GM18499 (cell line): ENCODE measurements at regions not wholly inside any gene's neighbourhood (a gene's known extent, or its start where the extent isn't known, plus 50 kb on each side); places are given as distances from the start of the nearest gene placed in this dataset.

ENCODE experiments used
- ATAC-seq: cut with Tn5 transposase; IDR thresholded peaks from one replicate; pipeline ENCODE4 v1.9.1; 2021; ENCODE audit warnings: moderate number of reproducible peaks; ENCODE audit not compliant: insufficient read depth, unreplicated experiment

DNA sequence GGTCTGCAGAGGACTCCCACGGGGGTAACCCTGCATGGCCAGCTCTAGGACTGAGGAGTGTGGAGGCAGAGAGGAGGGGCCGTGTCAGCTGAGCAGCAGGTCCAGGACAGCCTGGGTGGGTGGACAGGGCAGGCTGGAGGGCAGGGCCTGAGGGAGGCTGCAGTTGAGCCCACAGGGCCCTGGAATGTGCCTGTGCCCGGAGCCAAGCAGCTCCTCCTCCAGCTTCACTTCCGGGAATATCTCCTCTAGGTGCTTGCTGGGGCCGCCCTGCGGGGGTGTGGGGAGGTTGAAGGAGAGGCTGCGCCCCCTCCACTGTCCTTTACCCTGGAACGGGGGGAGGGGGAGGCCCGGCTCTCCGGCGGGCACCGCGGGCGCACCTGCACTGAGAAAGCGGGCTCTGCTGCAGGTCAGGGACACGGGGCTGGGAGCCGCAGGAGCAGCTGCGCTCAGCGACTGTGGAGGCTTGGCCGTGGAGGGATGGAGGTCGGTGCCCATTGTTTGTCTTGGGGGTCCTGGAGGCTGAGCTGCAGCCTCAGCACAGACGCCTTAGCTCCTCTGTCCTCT, 1293.2 kb downstream of the BRD1 start:
- no peak for ATAC-seq

GRCh38 chr22:48532986-48533385, 1294.7 kb downstream of the BRD1 start:
- ATAC-seq = no peak

DNA sequence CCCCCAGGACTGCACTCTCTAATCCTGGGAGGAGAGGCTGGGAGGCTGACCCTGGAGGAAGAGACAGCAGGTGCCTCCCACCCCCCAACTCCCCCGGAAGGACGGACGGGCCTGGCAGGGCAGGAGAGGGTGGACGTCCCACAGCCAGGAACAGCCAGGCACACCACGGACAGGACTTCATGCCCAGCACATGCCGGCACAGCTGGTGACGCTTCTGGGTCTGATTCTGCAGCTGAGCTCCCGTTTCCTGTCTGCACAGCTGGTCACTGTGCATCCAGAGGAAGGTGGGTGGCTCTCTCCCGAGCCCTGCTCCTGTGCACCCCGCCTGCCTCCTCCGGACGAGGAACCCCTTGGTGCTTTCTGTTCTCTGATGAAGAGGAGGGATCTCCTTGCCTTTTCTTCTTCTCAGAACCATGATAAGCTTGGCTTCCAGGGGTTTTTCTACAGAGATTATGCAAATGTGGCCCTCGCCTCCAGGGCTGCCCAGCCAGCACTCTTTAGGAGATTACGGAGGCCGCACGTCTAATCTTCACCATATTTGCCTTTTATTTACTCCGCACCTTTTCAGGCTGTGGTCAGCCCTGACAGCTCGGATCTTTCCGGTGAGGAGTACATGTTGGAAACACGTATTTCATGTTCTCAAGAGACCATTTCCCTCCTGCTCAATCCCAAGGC, 1295.8 kb downstream of the BRD1 start:
- ATAC-seq = no peak

DNA sequence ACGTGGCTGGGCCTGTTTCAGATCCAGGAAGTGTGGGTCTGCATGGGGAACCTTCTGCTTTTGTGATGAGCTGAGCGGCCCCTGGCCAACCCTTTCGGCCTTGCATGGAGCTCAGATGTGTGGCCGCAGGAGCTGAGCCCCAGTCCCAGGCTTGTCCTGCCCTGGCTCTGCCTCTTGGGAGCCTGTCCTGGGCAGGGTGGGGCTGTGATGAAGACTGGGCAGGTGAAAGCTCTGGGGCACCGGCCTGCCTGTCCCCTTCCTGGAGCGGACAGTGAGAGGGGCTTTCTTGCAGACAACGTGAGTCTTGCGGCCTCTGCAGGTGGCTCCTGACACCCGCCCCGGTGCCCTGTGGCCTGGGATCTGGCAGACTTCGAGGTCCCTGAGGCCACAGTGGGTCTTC, 1296.6 kb downstream of the BRD1 start:
- no peak for ATAC-seq

GRCh38 chr22:48530666-48531065, 1297.0 kb downstream of the BRD1 start:
- ATAC-seq = no peak

DNA sequence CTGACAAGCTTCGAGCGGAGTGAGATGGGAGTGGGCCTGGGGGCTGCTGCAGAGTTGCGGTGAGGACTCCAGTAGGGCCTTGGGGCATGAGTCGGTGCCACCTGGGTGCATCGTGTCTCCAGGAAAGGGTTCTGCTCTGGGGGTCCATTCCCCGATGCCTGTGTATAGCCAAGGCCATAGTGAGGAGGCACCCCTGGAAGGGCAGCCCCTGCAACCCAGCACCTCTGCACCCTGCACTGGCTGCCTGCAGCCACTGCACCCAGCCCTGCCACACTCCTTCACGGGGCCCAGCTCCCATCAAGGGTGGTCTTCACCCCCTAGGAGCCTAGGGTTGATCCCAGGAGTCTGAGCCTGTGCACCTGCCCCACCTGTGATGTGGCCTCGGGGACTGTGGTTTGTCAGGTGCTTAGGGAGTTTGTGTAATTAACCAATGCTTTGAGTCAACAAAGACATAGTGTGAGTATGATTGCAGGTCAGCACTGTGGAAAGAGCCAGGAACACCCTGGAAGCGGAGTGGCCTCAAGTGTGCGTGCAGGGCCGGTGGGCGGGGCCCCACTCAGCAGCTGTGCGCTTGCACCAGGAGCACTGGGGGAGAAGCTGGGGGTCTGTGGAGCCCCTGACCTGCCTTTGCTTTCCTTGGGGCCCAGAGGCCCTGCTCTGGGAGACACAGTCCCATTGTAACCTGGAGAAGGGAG, 1299.3 kb downstream of the BRD1 start:
- ATAC-seq = no peak

- no peak for ATAC-seq
Observed at GRCh38 chr22:48523761-48524160, 1303.9 kb downstream of the BRD1 start.

DNA sequence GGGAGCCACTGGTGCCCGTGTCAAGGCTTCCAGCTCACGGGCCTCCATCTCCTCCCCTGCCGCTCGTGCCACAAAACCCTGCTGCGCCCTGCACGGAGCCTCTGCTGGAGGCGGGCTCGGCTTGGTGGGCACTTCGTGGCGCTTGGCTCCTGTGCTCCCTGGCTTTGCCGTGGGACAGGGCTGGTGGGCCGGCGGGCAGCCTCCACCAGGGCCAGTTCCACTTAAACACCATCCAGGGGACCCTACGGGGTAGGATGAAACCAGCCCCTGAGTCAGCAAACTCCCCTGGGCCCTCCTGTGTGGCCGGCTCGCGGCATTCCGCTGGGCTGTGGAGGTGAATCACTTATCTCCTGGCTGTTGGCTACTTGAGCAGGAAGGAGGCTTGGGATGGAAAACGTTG, 1304.6 kb downstream of the BRD1 start:
- no peak for ATAC-seq

- ATAC-seq = no peak
Observed at GRCh38 chr22:48522271-48522670, 1305.4 kb downstream of the BRD1 start.

GRCh38 chr22:48520884-48521588, 1306.6 kb downstream of the BRD1 start:
- no peak for ATAC-seq

GRCh38 chr22:48520207-48520606, 1307.5 kb downstream of the BRD1 start:
- no peak for ATAC-seq

- ATAC-seq = no peak
Observed at GRCh38 chr22:48517039-48518030, 1310.3 kb downstream of the BRD1 start.

DNA sequence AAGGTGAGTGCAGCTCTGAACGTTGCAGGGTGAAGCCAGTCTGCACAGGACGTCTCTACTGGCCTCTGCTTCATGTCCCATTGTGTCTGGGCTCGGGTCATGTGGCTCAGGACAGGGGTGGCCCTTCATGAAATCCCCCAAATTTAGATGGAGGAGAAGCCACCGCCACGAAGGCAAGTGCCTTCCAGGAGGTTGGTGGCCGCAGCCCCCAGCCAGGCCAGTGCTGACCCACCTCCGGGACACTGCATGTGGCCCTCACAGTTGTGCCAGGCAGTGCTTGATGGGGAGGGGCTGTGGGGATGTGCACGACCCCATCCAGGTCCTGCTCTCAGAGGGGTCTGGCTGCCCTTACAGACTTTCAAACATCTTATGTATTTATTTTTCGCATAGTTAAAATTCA, 1311.1 kb downstream of the BRD1 start:
- no peak for ATAC-seq

- no peak for ATAC-seq
Observed at GRCh38 chr22:48515571-48516200, 1312.0 kb downstream of the BRD1 start.

DNA sequence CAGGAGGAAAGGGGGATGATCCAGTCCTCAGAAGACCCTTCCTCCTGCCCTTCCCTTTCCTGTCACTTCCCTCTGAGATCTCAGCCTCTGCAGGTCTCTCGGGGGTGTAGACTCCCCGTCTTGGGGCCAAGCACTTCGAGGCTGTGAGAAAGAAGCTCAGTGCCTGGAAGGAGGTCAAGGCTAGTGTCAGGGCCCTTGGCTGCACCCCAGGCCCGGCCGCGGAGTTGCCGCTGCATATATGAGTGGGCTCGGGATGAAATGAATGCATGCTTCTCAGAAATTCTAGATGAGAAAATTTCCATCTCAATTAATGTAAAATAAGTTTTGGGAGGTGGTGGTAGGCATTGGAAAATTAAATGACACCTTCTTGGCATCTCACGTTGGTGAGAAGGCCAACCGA, 1313.7 kb downstream of the BRD1 start:
- no peak for ATAC-seq

GRCh38 chr22:48513446-48513845, 1314.2 kb downstream of the BRD1 start:
- no peak for ATAC-seq

DNA sequence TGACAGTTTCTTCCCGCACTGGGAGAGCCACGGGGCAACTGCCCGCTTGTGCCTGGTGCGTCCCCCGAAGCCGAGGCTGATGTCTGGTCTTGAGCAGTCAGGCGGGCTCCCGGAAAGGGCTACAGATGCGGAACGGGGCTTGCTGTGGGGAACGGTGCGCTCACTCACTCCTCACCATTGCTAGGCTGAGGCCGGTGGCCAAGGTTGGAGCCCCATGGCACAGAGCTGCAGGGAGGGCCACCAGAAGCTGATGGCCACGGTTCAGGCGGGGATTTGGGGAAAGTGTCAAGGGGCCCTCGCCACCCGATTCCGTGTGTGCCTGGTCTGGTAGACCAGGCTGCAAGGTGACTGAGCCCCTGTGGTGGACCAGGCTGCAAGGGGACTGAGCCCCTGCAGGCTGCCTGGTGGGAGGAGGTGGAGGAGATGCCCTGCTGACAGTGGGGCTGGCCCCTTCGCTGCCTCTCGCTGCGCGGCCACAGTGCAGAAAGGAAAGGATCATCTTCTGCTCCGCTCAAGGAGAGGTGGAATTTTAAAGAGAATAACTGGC, 1315.8 kb downstream of the BRD1 start:
- no peak for ATAC-seq

DNA sequence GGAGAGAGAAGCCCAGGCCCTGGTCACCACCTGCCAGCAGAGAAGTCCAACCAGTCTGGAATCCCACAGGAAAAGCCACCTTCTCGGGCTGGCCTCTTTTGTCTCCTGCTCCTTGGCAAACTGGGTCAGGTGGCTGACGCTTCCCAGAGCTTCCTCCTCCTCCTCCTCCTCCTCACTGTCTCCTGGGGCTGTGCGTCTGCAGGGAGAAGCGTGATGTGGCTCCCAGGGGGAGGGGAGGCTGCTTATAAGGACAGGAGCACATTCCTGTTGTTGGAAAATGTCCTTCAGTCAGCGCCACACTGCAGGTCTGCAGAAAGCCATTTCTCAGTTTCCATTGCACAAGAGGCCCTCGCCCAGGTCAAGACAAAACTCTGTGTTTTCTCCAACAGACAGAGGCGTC, 1316.5 kb downstream of the BRD1 start:
- no peak for ATAC-seq

DNA sequence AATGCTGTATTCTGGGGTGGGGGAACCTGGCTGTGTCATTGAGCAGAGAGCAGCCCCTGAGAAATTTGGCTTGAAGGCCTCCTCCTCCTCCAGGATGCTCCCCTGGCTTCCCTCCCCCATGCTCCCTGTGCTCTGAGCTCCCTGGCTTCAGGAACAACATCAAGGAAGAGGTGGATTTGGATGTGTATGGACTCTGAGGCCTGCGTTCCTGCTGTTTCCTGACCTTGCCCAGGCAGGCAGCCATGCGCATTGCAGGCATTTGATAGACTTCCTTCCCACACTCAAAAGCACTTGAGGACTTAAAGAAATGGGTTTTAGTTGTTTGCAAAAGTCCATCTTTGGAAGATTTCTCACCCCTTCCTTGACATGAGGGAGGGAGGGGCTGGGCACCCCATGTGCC, 1317.1 kb downstream of the BRD1 start:
- no peak for ATAC-seq
